Cardiac septum (tissue), 1 donor: ENCODE measurements at regions not wholly inside any gene's neighbourhood (a gene's known extent, or its start where the extent isn't known, plus 50 kb on each side); places are given as distances from the start of the nearest gene placed in this dataset.
A peak's percentile ranks its signal among the peaks of the same experiment; 100 is the strongest.

Source experiments
- DNase-seq: peaks from one replicate; pipeline ENCODE4 v3.0.0-alpha.2; 2020; ENCODE audit warnings: low spot score
- intact Hi-C: fragments of 100-400 bp; cut with DNase I; formaldehyde crosslinking; loops from one replicate; pipeline ENCODE4 v1.14.0; 2022
- donor health status: DM: no; HTN: no; CAD: no.

- no peak for DNase-seq
- intact Hi-C loops: no loop called here
Observed at GRCh38 chr22:49205483-49205800, 622.2 kb downstream of the BRD1 start.

- DNase-seq: peak; percentile 43
- intact Hi-C loops: no loop called here
Observed at GRCh38 chr22:49204599-49205482, 622.8 kb downstream of the BRD1 start.

- intact Hi-C loops: no loop called here
- peak; percentile 61 for DNase-seq
Observed at GRCh38 chr22:49203859-49204598, 623.6 kb downstream of the BRD1 start.

- no peak for DNase-seq
Observed at GRCh38 chr22:49203091-49203858, 624.4 kb downstream of the BRD1 start.

GRCh38 chr22:49202226-49202625, 625.4 kb downstream of the BRD1 start:
- intact Hi-C loops: no loop called here
- no peak for DNase-seq

More at GRCh38 chr22:49203091-49203858, 624.4 kb downstream of the BRD1 start:
- intact Hi-C loops: no loop called here

- DNase-seq: peak; percentile 55
- intact Hi-C loops: no loop called here
Observed at GRCh38 chr22:49201046-49201970, 626.4 kb downstream of the BRD1 start.

GRCh38 chr22:49199224-49199623, 628.4 kb downstream of the BRD1 start:
- peak; percentile 39 for DNase-seq
- intact Hi-C loops: no loop called here

- intact Hi-C loops: no loop called here
- DNase-seq: no peak
Observed at GRCh38 chr22:49198705-49199084, 629.0 kb downstream of the BRD1 start.

- DNase-seq: no peak
- intact Hi-C loops: no loop called here
Observed at GRCh38 chr22:49197986-49198704, 629.5 kb downstream of the BRD1 start.

GRCh38 chr22:49197505-49197904, 630.2 kb downstream of the BRD1 start:
- DNase-seq: peak; percentile 38
- intact Hi-C loops: no loop called here

- intact Hi-C loops: no loop called here
- peak; percentile 56 for DNase-seq
Observed at GRCh38 chr22:49196046-49196511, 631.6 kb downstream of the BRD1 start.

GRCh38 chr22:49195636-49196035, 632.0 kb downstream of the BRD1 start:
- peak; percentile 68 for DNase-seq

GRCh38 chr22:49193901-49194465, 633.7 kb downstream of the BRD1 start:
- intact Hi-C loops: no loop called here

More at GRCh38 chr22:49195636-49196035, 632.0 kb downstream of the BRD1 start:
- intact Hi-C loops: no loop called here

GRCh38 chr22:49193348-49193747, 634.3 kb downstream of the BRD1 start:
- intact Hi-C loops: no loop called here

More at GRCh38 chr22:49193901-49194465, 633.7 kb downstream of the BRD1 start:
- DNase-seq: no peak

GRCh38 chr22:49192857-49193250, 634.8 kb downstream of the BRD1 start:
- intact Hi-C loops: no loop called here
- DNase-seq: no peak

More at GRCh38 chr22:49193348-49193747, 634.3 kb downstream of the BRD1 start:
- DNase-seq: no peak

GRCh38 chr22:49192180-49192856, 635.4 kb downstream of the BRD1 start:
- intact Hi-C loops: no loop called here
- DNase-seq: no peak

GRCh38 chr22:49191506-49191980, 636.1 kb downstream of the BRD1 start:
- intact Hi-C loops: no loop called here
- no peak for DNase-seq
